ENCODE measurements at regions not wholly inside any gene's neighbourhood (a gene's known extent, or its start where the extent isn't known, plus 50 kb on each side); places are given as distances from the start of the nearest gene placed in this dataset.
"Not testable (repeated sequence)": the region's sequence is repeated elsewhere in the genome, so short reads cannot be mapped to it uniquely, and the experiment has no call there.

GRCh38 chr11:122578171-122578825 lies 77.2 kb upstream of the UBASH3B start:
- no peak overlapping the region for H3K4me3 Mint-ChIP-seq (ENCODE audit: unreplicated experiment)
- no peak overlapping the region for H3K27ac Mint-ChIP-seq (ENCODE audit: unreplicated experiment)
- DNase-seq (ENCODE audit: low spot score): no peak
- peak; percentile 35 for TF ChIP-seq CTCF (IDR thresholded peaks at IDR 0.05)
- peaks cover 8% of the 10 kb centered on the region for H3K4me1 Mint-ChIP-seq (ENCODE audit: low read depth)
- no peaks in the 10 kb centered on the region for H3K36me3 Mint-ChIP-seq (ENCODE audit: low read depth)
- H3K27me3 Mint-ChIP-seq (ENCODE audit: low read depth): no peaks in the 10 kb centered on the region
- H3K9me3 Mint-ChIP-seq (ENCODE audit: low read depth): peaks cover 2% of the 10 kb centered on the region

GRCh38 chr11:122572592-122572991 lies 82.9 kb upstream of the UBASH3B start:
- Mint-ChIP-seq H3K9me3 (ENCODE audit: low read depth) (no peaks in the 10 kb centered on the region), H3K27ac (ENCODE audit: unreplicated experiment) (no peak overlapping the region), H3K4me1 (ENCODE audit: low read depth) (peaks cover 6% of the 10 kb centered on the region), H3K36me3 (ENCODE audit: low read depth) (no peaks in the 10 kb centered on the region), H3K4me3 (ENCODE audit: unreplicated experiment) (no peak overlapping the region), H3K27me3 (ENCODE audit: low read depth) (peaks cover 3% of the 10 kb centered on the region)
- no peak for TF ChIP-seq CTCF (IDR thresholded peaks at IDR 0.05)
- DNase-seq (ENCODE audit: low spot score): no peak

- no peak for DNase-seq (ENCODE audit: low spot score)
- no peak for TF ChIP-seq CTCF (IDR thresholded peaks at IDR 0.05)
- peaks cover 11% of the 10 kb centered on the region for H3K27me3 Mint-ChIP-seq (ENCODE audit: low read depth)
- H3K36me3 Mint-ChIP-seq (ENCODE audit: low read depth): no peaks in the 10 kb centered on the region
- no peaks in the 10 kb centered on the region for H3K9me3 Mint-ChIP-seq (ENCODE audit: low read depth)
- H3K4me3 Mint-ChIP-seq (ENCODE audit: unreplicated experiment): no peak overlapping the region
- no peaks in the 10 kb centered on the region for H3K4me1 Mint-ChIP-seq (ENCODE audit: low read depth)
- no peak overlapping the region for H3K27ac Mint-ChIP-seq (ENCODE audit: unreplicated experiment)
These were observed 91.8 kb upstream of the UBASH3B start for GRCh38 chr11:122563761-122564160.

GRCh38 chr11:122559734-122560382 lies 95.7 kb upstream of the UBASH3B start:
- Mint-ChIP-seq H3K4me1 (ENCODE audit: low read depth) (peaks cover 4% of the 10 kb centered on the region), H3K36me3 (ENCODE audit: low read depth) (no peaks in the 10 kb centered on the region), H3K4me3 (ENCODE audit: unreplicated experiment) (no peak overlapping the region), H3K27ac (ENCODE audit: unreplicated experiment) (no peak overlapping the region), H3K9me3 (ENCODE audit: low read depth) (no peaks in the 10 kb centered on the region), H3K27me3 (ENCODE audit: low read depth) (peaks cover 10% of the 10 kb centered on the region)
- TF ChIP-seq CTCF (IDR thresholded peaks at IDR 0.05): no peak
- DNase-seq (ENCODE audit: low spot score): no peak

- not testable (repeated sequence) for H3K4me1 Mint-ChIP-seq (ENCODE audit: low read depth); H3K9me3 Mint-ChIP-seq (ENCODE audit: low read depth); H3K27me3 Mint-ChIP-seq (ENCODE audit: low read depth); DNase-seq (ENCODE audit: low spot score); H3K36me3 Mint-ChIP-seq (ENCODE audit: low read depth); H3K4me3 Mint-ChIP-seq (ENCODE audit: unreplicated experiment); H3K27ac Mint-ChIP-seq (ENCODE audit: unreplicated experiment)
These were observed 96.3 kb upstream of the UBASH3B start for GRCh38 chr11:122559218-122559617.

GRCh38 chr11:122557163-122557562 lies 98.4 kb upstream of the UBASH3B start:
- not testable (repeated sequence) for H3K9me3 Mint-ChIP-seq (ENCODE audit: low read depth); H3K27me3 Mint-ChIP-seq (ENCODE audit: low read depth); H3K27ac Mint-ChIP-seq (ENCODE audit: unreplicated experiment); DNase-seq (ENCODE audit: low spot score); H3K4me1 Mint-ChIP-seq (ENCODE audit: low read depth); H3K36me3 Mint-ChIP-seq (ENCODE audit: low read depth)
- H3K4me3 Mint-ChIP-seq (ENCODE audit: unreplicated experiment): peak overlapping the region; percentile 40

All from chondrocyte (in vitro differentiated cells).